ENCODE measurements at regions not wholly inside any gene's neighbourhood (a gene's known extent, or its start where the extent isn't known, plus 50 kb on each side); places are given as distances from the start of the nearest gene placed in this dataset.
"Not testable (repeated sequence)": the region's sequence is repeated elsewhere in the genome, so short reads cannot be mapped to it uniquely, and the experiment has no call there.

DNA sequence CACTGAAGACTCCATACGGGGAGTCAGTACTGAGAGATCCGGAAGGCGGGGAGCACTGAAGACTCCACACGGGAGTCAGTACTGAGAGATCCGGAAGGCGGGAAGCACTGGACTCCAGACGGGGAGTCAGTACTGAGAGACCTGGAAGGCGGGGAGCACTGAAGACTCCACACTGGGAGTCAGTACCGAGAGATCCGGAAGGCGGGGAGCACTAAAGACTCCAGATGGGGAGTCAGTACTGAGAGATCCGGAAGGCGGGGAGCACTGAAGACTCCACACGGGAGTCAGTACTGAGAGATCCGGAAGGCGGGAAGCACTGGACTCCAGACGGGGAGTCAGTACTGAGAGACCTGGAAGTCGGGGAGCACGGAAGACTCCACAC is 77.2 kb downstream of the DLL1 start:
- not testable (repeated sequence) for DNase-seq (ENCODE audit: low read depth in 2 of 2)

DNA sequence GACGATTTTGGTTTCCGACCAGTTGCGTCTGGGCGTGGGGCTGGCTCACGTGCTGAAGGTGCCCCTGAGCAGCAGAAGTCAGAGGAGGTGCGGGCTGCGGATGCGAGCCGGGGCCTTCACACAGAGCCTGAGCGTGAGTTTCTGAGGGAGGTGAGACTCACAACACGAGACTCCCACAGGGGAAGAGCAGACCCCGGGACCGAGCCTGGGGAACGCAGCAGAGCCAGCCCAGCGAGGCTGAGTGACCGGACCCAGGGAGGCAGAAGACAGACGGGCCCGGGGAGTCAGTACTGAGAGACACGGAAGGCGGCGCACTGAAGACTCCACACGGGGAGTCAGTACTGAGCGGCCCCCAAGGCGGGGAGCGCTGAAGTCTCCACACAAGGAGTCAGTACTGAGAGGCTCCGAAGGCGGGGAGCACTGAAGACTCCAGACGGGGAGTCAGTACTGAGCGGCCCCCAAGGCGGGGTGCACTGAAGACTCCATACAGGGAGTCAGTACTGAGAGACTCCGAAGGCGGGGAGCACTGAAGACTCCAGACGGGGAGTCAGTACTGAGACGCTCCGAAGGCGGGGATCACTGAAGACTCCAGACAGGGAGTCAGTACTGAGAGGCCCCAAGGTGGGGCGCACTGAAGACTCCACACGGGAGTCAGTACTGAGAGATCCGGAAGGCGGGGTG is 77.8 kb downstream of the DLL1 start:
- DNase-seq (ENCODE audit: low read depth in 2 of 2): no peak

DNA sequence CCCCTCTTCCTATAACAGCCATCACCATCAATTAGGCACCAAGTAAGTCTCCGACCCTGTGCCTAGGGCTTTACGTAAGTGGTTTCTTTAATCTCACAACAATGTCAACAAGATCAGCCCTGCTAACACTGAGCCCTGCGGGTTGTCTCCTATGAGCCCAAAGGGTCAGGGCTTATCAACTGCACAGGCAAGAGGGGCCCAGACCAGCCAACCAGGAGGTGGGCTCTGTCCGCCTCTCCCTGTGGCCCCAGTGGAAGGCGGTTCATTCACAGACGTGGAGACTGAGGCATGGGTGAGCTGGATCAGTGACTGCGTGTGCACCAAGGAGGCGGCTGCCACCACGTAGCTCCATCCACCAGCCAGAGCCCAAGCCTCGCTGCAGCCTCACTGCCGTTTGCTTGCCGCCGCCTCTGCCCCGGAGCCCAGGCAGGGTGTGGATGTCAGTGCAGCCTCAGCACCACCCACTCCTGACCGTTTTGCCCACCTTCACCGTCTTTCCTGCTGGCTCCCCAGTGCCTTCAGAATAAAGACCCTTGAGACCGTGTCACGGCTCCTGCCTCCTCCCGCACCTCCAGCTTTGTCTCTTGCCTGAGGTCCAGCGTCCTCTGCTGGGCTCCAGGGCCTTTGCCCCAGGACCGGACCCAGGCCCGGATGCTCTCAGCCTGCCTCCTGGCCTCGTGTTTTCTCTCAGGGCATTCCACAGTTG is 78.7 kb downstream of the DLL1 start:
- no peak for DNase-seq (ENCODE audit: low read depth in 2 of 2)

DNA sequence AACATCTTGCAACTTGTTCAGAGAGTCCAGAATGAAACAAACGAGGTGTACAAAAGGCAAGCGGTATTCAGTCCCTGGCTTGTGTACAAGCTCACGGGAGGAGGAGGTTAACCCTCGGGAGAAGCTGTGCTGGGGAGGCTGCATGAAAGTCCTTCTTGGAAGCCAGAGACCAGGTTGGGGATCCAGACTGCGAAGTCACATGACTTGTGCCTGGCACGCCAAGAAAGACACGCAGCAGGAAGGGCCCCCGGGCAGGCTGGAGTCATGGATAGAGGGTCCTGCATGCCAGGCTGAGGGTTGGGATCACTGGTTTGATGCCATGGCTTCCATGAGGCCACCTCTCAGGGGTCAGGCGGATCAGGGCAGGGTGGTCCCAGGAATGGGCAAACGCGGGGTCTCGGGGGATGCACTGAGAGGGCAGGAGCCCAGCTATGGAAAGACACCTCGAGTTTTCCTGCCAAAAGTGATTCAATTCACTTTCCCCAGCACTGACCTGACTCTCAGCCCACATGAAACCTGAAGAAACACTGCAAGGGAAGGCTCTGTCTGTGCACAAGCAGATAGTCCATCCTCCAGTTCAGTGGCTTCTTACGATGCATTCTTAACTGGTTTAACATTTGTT is 79.4 kb downstream of the DLL1 start:
- DNase-seq (ENCODE audit: low read depth in 2 of 2): no peak

DNA sequence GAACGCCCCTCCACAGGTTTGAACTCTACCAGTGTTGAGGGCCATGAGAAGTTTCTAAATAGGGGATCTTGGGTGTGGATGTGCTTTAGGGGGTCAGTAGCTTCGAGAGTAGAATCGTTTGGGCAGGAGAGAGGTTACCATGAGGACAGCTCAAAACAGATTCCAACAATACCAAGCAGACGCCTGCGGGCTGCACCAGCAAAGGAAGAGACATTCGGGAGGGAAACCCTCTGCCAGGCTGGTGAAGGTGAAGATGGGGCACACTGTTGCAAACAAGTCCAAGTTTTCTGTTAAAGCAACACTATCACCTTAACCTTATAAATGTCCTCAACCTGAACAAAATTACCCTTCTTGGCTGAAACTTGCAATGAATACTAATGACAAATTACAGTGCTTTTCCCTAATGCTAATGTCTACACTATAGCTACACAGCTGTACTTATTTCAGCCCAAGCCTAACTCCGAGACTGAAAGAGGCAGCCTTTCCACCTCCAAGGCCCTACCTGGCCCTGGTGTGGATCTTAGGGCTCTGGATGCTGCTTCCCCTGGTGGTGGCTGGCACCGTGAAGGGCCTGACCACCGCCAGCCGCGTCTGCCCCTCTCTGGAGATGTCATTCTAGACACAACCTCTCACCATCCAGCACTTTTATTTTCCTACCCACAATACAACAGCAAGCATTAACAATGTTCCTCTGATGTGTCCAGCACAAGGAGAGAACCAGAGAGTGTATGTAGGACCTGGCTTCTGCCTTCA is 80.1 kb downstream of the DLL1 start:
- no peak for DNase-seq (ENCODE audit: low read depth in 2 of 2)

DNA sequence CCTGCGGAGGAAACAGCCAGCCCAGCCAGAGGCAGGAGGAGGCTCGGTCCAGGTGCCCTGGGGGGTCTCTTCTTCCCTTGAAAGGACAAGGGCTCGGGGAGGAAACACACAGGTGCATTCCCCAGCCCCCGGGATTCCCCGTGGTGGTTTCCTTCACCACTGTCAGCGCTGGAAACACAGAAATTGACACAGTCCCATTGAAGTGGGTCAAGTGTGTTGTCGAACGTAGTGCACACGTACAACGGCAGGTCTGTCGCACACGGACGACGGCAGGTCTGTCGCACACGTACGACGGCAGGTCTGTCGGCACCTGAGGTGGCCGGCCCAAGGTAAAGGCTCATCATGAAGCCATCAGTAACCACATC is 80.9 kb downstream of the DLL1 start:
- no peak for DNase-seq (ENCODE audit: low read depth in 2 of 2)

DNA sequence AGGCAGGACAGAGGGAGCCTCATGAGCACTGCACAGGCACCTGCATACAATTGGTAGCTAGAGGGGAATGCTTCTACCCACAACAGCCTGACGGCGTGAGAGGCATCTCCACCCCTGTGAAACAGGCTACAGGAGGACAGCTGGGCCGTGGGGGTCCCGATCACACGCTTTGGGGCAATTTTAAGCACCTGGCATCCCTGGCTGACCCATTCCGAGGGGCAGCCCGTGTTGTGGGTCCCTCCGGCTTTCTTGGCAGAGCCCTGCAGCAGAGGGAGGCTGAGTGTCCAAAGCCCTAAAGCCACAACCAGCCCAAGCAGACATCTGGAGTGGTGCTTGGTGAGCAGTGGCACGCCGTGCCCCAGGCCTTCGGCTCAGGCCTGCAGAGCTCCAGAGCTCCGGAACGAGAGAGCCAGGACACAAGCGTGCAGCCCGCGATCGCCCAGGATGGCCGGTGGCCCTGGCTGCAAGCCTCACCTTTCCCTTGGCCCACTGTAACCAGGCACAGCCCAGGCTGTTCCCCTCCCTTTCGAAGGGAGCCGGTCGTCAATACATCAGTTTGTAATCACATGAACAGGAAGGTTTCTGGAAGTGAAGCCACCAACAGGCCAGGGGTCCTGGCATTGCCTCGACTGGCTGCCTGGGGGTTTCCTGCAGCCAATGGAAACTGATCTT is 81.4 kb downstream of the DLL1 start:
- DNase-seq (ENCODE audit: low read depth in 2 of 2): no peak

DNA sequence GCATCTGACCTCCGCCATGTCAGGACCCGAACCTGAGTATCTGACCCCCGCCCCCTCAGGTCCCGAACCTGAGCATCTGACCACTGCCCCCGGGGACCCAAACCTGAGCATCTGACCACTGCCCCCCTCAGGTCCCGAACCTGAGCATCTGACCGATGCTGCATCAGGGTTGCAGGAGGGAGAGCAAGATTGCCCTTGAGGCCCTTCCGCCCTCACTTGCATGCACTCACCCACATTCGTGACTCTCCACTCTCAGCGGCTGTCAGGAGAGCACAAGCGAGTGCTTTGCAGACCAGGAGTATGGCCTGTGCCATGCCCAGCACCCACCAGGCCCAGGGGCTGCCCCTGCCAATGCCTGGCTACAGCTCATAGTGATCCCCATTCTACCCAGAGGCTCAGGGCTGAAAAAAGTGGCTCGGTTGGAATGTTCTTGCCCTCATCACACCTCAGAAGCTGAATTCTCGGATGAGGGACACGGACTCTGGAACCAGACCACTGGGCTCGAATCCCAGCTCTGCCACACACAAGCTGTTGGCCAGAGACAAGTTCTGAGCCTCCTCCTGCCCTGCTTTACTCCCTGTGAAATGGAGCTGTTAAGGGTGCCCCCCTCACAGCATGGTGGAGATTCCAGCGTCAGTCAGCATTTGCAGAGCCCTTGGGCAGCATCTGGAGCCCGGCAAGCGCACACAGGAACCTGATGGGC is 82.1 kb downstream of the DLL1 start:
- no peak for DNase-seq (ENCODE audit: low read depth in 2 of 2)

DNA sequence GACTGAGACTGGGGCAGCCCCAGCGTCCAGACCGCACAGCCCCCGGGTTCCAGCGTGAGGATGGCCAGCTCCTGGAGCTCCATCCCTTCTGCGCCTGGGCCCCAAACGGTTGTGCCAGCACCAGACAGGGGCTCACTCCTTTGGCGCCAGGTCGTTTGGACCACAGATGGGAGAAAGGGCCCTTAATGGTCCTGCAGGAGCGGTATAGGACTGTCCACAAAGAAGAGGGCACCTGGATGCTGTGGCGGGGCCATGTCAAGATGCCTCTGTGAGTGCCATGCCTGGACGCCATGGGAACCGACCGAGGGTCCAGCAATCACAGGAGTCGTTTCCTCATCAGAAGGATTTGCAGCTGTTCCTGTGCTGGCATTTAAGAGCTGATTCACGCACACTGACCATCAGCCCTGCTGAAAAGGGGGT is 82.7 kb downstream of the DLL1 start:
- no peak for DNase-seq (ENCODE audit: low read depth in 2 of 2)

DNA sequence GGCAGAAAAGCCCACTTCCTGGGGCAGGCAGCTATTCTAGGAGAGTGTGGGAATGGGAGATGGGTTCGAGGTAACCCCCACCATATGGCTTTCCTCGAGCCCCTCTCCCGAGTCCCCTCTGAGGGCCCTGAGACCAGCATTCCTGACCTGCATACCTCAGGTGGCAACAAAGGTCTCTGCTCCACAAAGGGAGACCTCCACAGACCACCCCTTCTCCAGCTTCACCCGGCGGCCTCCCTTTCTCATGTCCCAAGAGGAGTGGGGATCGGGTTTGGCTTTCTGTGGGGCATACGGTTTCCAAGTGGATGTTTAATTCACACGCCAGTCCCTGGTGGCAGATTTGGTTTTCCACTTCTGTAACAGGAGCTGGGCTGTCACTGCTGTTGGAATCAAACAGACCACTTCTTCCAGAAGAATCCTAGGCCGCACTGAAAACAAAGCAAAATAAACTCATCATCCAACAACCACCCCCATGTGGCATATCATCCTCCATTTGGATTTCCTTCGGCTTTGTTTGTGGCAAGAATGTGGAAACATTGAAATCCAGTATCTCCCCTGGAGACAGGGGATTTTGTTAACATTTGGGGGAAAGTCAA is 83.2 kb downstream of the DLL1 start:
- no peak for DNase-seq (ENCODE audit: low read depth in 2 of 2)

DNA sequence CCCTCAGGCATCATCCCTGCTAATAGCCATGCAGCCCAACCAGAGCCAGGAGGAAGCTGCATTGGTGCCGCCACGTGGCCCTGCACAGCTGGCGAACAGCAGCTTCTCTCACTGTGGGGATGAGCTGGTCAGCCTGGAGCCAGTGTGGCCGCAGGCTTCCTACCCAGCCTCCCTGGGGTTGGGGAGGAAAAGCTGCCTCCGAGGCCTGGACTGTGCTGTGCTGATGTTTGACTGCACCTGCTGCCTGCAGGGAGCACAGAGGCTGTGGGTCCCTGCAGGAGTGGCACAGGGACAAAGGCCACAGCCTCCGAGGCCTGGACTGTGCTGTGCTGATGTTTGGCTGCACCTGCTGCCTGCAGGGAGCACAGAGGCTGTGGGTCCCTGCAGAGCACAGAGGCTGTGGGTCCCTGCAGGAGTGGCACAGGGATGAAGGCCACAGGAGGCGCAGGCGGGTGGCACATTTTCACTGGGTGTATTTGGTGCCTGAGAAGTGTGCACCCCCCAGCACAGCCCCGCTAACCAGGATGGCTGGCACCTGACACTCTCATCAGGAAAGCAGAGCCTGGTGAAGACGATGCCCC is 83.9 kb downstream of the DLL1 start:
- no peak for DNase-seq (ENCODE audit: low read depth in 2 of 2)

DNA sequence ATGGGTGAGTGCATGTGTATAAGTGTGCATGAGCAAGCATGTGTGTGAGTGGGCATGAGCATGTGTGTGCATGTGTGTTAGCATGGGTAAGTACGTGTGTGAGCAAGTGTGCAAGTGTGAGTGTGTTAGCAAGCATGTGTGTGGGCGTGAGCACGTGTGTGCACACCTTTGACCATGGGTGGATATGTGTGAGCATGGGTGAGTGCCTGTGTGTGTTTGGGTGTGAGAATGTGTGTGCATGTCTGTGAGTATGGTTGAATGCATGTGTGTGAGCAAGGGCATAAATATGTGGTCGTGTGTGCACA is 84.6 kb downstream of the DLL1 start:
- no peak for DNase-seq (ENCODE audit: low read depth in 2 of 2)

DNA sequence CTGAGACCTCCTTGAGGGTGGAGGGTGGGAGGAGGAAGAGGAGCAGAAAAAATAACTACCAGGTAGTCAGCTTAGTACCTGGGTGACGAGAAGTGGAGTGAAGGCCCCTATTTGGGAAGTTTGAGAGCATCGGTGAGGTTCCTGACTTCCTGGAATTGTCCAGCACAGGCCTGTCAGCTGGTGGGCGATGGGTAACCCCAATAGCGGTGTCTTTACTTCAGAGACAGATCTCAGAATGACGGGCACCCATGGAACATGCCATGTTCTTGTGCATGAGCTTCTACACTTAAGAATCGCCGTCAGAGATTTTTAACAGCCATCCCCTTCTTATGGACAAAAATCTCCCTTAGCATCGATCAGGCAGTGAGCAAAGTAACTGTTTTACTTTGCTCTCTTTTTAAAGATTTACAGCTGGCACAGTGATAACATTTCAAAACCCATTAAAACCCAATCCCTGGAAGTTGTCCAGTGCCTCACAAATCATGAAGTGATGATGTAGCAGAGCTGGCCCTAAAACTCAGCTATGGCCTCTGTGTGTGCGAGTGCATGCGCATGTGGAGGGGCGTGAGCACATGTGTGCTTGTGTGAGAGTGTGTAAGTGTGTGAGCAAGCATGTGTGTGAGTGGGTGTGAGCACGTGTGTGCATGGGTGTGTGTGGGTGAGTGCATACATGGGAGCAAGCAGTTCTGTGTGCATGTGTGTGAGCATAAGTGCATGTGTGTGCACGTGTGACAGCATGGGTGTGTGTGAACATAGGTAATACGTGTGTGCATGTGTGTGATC is 85.2 kb downstream of the DLL1 start:
- DNase-seq (ENCODE audit: low read depth in 2 of 2): no peak

DNA sequence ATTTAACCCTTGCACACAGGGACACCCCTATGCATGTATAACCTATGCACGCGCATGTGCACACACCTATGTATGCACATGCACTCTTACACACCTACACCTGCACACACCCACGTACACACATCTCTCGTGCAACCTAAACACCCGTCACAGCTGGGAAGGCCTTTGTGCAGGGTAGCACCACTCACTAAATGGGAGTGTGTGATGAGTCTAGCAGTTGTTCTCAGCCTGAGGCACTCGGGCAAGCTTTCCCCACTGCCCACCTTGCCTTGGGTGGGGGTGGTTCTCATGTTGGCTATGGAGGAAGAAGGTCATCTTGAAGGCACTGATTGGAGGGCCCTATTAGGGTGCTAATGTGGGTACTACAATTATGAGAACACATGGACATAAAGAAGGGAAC is 85.8 kb downstream of the DLL1 start:
- no peak for DNase-seq (ENCODE audit: low read depth in 2 of 2)

DNA sequence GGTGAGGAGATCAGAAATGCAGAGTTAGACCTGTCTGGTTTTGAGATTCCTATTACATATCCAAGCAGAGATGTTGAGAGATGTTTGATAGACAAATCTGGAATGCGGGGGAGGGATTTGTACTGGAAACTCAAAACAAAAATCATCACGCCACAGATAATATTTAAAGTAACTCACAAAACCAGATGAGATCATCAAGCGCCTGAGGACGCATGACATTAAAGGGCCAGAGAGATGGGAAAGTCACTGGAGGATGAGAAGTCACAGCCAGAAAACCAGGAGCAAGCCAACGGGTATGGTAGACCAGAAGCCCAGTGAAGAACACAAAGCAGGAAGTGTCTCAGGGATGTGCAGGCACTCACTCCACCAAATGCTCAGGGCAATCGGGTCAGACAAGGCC is 87.7 kb downstream of the DLL1 start:
- DNase-seq (ENCODE audit: low read depth in 2 of 2): no peak

DNA sequence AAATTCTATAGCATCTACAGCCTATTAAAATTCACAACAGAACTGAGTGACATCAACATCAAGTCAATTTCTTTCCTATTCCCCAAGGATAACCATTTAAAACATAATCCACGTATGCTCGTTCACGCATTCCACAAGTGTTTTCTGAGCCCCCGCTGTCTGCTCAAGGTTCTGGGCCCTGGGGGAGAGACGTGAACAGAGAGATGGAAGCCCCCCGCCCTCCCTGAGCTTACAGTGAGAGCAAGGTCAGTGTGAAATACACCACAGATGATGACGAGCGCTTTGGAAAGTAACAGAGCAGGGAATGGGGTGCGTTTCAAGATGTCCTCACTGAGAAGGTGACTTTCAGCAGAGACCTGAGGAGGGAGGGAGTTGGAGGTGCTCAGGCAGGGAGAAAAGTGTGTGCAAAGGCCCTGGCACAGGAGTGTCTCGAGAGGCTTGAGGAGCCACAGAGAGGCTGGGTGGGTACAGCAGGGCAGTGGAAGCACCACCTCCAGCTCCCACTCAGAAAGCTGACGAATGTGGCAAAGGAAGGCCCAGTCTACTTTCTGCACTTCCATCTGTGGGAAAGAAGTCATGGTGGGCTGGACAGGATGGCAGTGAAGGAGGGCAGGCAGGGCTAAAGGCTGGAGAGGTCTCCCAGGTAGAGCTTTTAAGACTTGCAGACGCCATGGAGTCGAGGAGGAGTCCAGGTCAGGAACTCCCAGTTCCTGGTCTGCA is 88.3 kb downstream of the DLL1 start:
- no peak for DNase-seq (ENCODE audit: low read depth in 2 of 2)

DNA sequence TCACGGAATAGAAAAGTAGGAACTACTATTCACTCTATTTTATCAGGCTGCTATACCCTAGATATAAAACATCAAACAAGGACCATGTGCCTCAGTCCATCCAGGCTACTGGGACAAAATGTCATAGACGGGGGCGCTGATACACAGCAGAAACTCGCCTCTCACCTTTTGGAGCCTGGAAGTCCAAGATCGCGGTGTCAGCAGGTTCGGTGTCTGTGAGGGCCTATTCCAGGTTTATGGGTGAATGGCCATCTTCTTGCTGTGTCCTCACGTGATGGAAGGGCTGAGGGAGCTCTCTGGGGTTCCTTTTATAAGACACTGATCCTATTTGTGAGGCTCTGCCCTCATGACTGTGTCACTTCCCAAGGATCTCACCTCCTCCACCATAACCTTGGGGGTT is 89.5 kb downstream of the DLL1 start:
- DNase-seq (ENCODE audit: low read depth in 2 of 2): no peak

DNA sequence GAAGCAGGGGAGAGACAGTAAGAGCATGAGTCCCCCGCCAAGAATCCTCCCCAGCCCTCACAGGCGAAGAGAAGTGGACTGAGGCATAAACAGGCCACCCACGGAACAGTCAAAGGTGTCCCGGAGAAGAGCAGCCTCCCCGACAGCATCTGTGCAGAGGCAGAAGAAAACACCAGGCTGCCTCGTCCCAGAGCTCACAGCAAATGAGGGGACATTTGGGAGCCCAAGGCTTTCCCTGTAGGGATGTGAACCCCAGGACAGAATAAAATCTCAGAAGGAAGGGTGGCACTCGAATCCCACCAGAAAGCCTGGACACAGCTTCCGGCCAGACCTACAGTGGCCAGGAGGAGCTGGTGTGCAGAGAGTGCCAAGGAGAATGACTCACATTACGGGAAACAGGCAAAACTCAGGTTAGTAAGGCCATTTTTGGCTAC is 90.4 kb downstream of the DLL1 start:
- no peak for DNase-seq (ENCODE audit: low read depth in 2 of 2)

DNA sequence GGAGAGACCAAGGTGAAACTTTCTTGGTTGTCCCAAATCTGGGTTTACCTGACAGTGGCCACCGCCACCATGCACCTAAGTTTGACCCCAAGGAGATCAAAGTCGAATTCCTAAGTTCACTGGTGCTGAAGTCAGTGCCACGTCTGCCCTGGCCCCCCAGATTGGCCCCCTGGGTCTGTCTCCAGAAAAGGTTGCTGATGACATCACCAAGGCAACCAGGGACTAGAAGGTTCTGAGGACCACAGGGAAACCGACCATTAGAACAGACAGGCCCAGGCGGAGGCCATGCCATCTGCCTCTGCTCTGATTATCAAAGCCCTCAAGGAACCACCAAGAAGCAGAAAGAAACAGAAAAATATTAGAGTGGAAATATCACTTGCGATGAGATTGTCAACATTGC is 91.2 kb downstream of the DLL1 start:
- DNase-seq (ENCODE audit: low read depth in 2 of 2): no peak

Measured in fibroblast of skin of left quadriceps (primary cell).